HG03066 (cell line): ENCODE measurements at regions not wholly inside any gene's neighbourhood (a gene's known extent, or its start where the extent isn't known, plus 50 kb on each side); places are given as distances from the start of the nearest gene placed in this dataset.
"Not testable (repeated sequence)": the region's sequence is repeated elsewhere in the genome, so short reads cannot be mapped to it uniquely, and the experiment has no call there.

Experiments used
- ATAC-seq: cut with Tn5 transposase; IDR thresholded peaks from one replicate; pipeline ENCODE4 v1.9.1; 2021; ENCODE audit warnings: low read depth; ENCODE audit not compliant: unreplicated experiment

GRCh38 chr5:136924490-136924889 is 559.1 kb upstream of the TRPC7 start:
- ATAC-seq, result no peak

- no peak for ATAC-seq
Measured at GRCh38 chr5:136910625-136911024, 545.3 kb upstream of the TRPC7 start.

- ATAC-seq, result no peak
Measured at GRCh38 chr5:136909906-136910305, 544.6 kb upstream of the TRPC7 start.

GRCh38 chr5:136907371-136907770 is 542.0 kb upstream of the TRPC7 start:
- ATAC-seq, result no peak

GRCh38 chr5:136906545-136906944 is 541.2 kb upstream of the TRPC7 start:
- no peak for ATAC-seq

GRCh38 chr5:136905571-136905970 is 540.2 kb upstream of the TRPC7 start:
- ATAC-seq, result no peak

GRCh38 chr5:136894070-136894469 is 528.7 kb upstream of the TRPC7 start:
- no peak for ATAC-seq

GRCh38 chr5:136892000-136892399 is 526.7 kb upstream of the TRPC7 start:
- ATAC-seq, result no peak

- no peak for ATAC-seq
Measured at GRCh38 chr5:136891175-136891972, 526.0 kb upstream of the TRPC7 start.

GRCh38 chr5:136890431-136891148 is 525.2 kb upstream of the TRPC7 start:
- ATAC-seq, result no peak

- no peak for ATAC-seq
Measured at GRCh38 chr5:136886608-136887007, 521.3 kb upstream of the TRPC7 start.

GRCh38 chr5:136864960-136865359 is 499.6 kb upstream of the TRPC7 start:
- ATAC-seq, result no peak

GRCh38 chr5:136856648-136857047 is 491.3 kb upstream of the TRPC7 start:
- no peak for ATAC-seq

GRCh38 chr5:136853971-136854370 is 488.6 kb upstream of the TRPC7 start:
- ATAC-seq, result no peak

- ATAC-seq, result no peak
Measured at GRCh38 chr5:136840601-136841000, 475.3 kb upstream of the TRPC7 start.

- ATAC-seq, result no peak
Measured at GRCh38 chr5:136836093-136836492, 470.7 kb upstream of the TRPC7 start.

- ATAC-seq, result no peak
Measured at GRCh38 chr5:136820848-136821247, 455.5 kb upstream of the TRPC7 start.

GRCh38 chr5:136819526-136820302 is 454.4 kb upstream of the TRPC7 start:
- ATAC-seq, result no peak

GRCh38 chr5:136816327-136816726 is 451.0 kb upstream of the TRPC7 start:
- ATAC-seq, result no peak

GRCh38 chr5:136814619-136815378 is 449.5 kb upstream of the TRPC7 start:
- ATAC-seq, result no peak

- ATAC-seq, result not testable (repeated sequence)
Measured at GRCh38 chr5:136812270-136812669, 446.9 kb upstream of the TRPC7 start.
